GM12892 (cell line): ENCODE measurements at regions not wholly inside any gene's neighbourhood (a gene's known extent, or its start where the extent isn't known, plus 50 kb on each side); places are given as distances from the start of the nearest gene placed in this dataset.
"Not testable (repeated sequence)": the region's sequence is repeated elsewhere in the genome, so short reads cannot be mapped to it uniquely, and the experiment has no call there.

Experiments used
- DNase-seq: peaks from one replicate; pipeline ENCODE4 v3.0.0; 2011; ENCODE audit not compliant: insufficient read length
- FAIRE-seq: peaks from 2 replicates; lab custom pipeline; 2011; peaks lifted over from hg19 to GRCh38; lab: Jason Lieb, UNC
- POLR2A ChIP-seq: IDR thresholded peaks from 2 replicates; pipeline ENCODE4 v1.6.1; 2011; ENCODE audit warnings: low read depth, low read length, control low read depth
- POLR2AphosphoS5 ChIP-seq: IDR thresholded peaks from 2 replicates; pipeline ENCODE4 v1.6.1; 2011; ENCODE audit warnings: low read depth, low read length, control low read depth
- TAF1 ChIP-seq: IDR thresholded peaks from 2 replicates; pipeline ENCODE4 v1.6.1; 2011; ENCODE audit warnings: low read depth, mild to moderate bottlenecking, control low read depth, low read length, borderline replicate concordance

GRCh38 chr12:94832780-94833681 lies 170.5 kb downstream of the NDUFA12 start:
- FAIRE-seq (no peak), DNase-seq (no peak)
- TF ChIP-seq POLR2A: no peak
- TF ChIP-seq TAF1: no peak
- TF ChIP-seq POLR2AphosphoS5: no peak

GRCh38 chr12:94832105-94832504 lies 171.4 kb downstream of the NDUFA12 start:
- TF ChIP-seq POLR2A (no peak), TAF1 (no peak), POLR2AphosphoS5 (no peak)
- DNase-seq (no peak), FAIRE-seq (peak; percentile 73)

- DNase-seq (peak; percentile 42), FAIRE-seq (peak; percentile 99)
- TF ChIP-seq POLR2A (peak; percentile 67; the same call in 1 of the 2 replicates), TAF1 (peak; percentile 67; the same call in 1 of the 2 replicates), POLR2AphosphoS5 (peak; percentile 80)
Measured at GRCh38 chr12:94831081-94831751, 172.3 kb downstream of the NDUFA12 start.

- no peak for DNase-seq
- no peak for TF ChIP-seq TAF1
- TF ChIP-seq POLR2AphosphoS5: no peak
- no peak for TF ChIP-seq POLR2A
- no peak for FAIRE-seq
Measured at GRCh38 chr12:94829552-94829951, 173.9 kb downstream of the NDUFA12 start.

- FAIRE-seq (peak; percentile 79), DNase-seq (no peak)
- TF ChIP-seq POLR2A (no peak), POLR2AphosphoS5 (no peak), TAF1 (no peak)
Measured at GRCh38 chr12:94819011-94819410, 168.7 kb upstream of the TMCC3 start.

- no peak for TF ChIP-seq POLR2A
- TF ChIP-seq TAF1: no peak
- TF ChIP-seq POLR2AphosphoS5: no peak
- FAIRE-seq (no peak), DNase-seq (no peak)
Measured at GRCh38 chr12:94817695-94818075, 167.3 kb upstream of the TMCC3 start.

GRCh38 chr12:94817201-94817600 lies 166.8 kb upstream of the TMCC3 start:
- not testable (repeated sequence) for DNase-seq
- FAIRE-seq: peak; percentile 36

GRCh38 chr12:94816746-94817145 lies 166.4 kb upstream of the TMCC3 start:
- DNase-seq: not testable (repeated sequence)
- FAIRE-seq: peak; percentile 24

- no peak for DNase-seq
Measured at GRCh38 chr12:94815958-94816357, 165.6 kb upstream of the TMCC3 start.

GRCh38 chr12:94815450-94815849 lies 165.1 kb upstream of the TMCC3 start:
- no peak for FAIRE-seq
- TF ChIP-seq POLR2A (no peak), POLR2AphosphoS5 (no peak), TAF1 (no peak)

More at GRCh38 chr12:94815958-94816357, 165.6 kb upstream of the TMCC3 start:
- TF ChIP-seq POLR2AphosphoS5: no peak
- TF ChIP-seq POLR2A: no peak
- TF ChIP-seq TAF1: no peak
- FAIRE-seq: peak; percentile 91

GRCh38 chr12:94813314-94813713 lies 163.0 kb upstream of the TMCC3 start:
- no peak for TF ChIP-seq POLR2A
- no peak for TF ChIP-seq TAF1
- TF ChIP-seq POLR2AphosphoS5: no peak
- no peak for DNase-seq
- FAIRE-seq: no peak

More at GRCh38 chr12:94815450-94815849, 165.1 kb upstream of the TMCC3 start:
- DNase-seq: no peak

- no peak for FAIRE-seq
- no peak for DNase-seq
- TF ChIP-seq TAF1 (no peak), POLR2A (no peak), POLR2AphosphoS5 (0 out of 2 replicates have a peak, but pooled peaks have one; percentile 28)
Measured at GRCh38 chr12:94812345-94812744, 162.0 kb upstream of the TMCC3 start.
